GM13977 (cell line): ENCODE measurements at regions not wholly inside any gene's neighbourhood (a gene's known extent, or its start where the extent isn't known, plus 50 kb on each side); places are given as distances from the start of the nearest gene placed in this dataset.

ENCODE experiments used
- DNase-seq: peaks from one replicate; pipeline ENCODE4 v3.0.0; 2012; ENCODE audit warnings: low spot score
- CTCF ChIP-seq: IDR thresholded peaks from 2 replicates; pipeline ENCODE4 v1.5.1; 2012; ENCODE audit warnings: mild to moderate bottlenecking, control low read depth; ENCODE audit not compliant: insufficient read depth; ENCODE audit errors: extremely low read depth, missing control alignments
- in situ Hi-C: fragments of 300-500 bp; cut with MboI; formaldehyde crosslinking; loops from one replicate; pipeline ENCODE4 v1.12.0; 2022; ENCODE audit warnings: low sequenced_read_pairs, low pct_unique_long_range_greater_than_20kb, mixed read lengths, inconsistent platforms; ENCODE audit not compliant: unreplicated experiment

- DNase-seq = no peak
- in situ Hi-C loops = no loop called here
- no peak for TF ChIP-seq CTCF
Observed at GRCh38 chr9:103068753-103069152, 73.6 kb downstream of the CYLC2 start.

GRCh38 chr9:103078581-103078980 is 83.4 kb downstream of the CYLC2 start:
- in situ Hi-C loops = no loop called here
- no peak for DNase-seq
- TF ChIP-seq CTCF = no peak

GRCh38 chr9:103082494-103082893 is 87.4 kb downstream of the CYLC2 start:
- DNase-seq = no peak
- in situ Hi-C loops = no loop called here
- TF ChIP-seq CTCF = no peak

DNA sequence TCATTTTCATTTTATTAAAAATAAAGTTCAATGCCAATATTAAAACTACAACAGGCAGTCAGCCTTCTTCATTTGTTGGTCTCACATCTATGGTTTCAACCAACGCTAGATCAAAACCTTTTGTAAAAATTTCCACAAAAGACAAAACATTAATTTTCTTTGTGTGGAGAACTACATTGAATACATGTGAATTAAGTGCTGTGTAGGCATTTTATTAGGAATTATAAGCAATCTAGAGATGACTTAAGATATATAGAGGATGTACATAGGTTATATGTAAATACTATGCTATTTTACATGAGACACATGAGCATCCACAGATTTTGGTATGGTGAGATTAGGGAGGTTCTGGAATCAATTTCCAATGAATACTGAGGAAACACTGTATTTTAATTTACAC is 94.2 kb downstream of the CYLC2 start:
- DNase-seq = no peak
- TF ChIP-seq CTCF = no peak
- in situ Hi-C loops = no loop called here

DNA sequence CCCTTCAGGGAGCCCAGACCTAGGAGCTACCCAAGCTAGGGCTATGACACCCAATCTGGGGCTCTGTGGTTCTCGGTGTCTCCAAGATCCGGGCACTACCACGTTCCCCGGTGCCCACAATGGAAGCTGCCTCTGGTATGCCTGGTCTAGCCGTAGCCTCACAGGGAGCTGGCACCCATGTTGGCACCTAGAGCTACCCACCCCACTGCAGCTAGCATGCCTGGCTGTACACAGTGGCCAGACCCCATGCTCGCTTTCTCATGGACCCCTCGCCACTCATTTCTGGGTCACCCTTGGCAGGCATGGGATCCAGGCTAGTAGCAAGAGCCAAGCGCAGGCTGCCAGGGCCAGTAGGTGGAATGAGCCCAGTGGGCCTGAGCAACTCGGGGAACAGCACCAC is 109.0 kb downstream of the CYLC2 start:
- no peak for TF ChIP-seq CTCF
- no peak for DNase-seq
- in situ Hi-C loops = no loop called here

DNA sequence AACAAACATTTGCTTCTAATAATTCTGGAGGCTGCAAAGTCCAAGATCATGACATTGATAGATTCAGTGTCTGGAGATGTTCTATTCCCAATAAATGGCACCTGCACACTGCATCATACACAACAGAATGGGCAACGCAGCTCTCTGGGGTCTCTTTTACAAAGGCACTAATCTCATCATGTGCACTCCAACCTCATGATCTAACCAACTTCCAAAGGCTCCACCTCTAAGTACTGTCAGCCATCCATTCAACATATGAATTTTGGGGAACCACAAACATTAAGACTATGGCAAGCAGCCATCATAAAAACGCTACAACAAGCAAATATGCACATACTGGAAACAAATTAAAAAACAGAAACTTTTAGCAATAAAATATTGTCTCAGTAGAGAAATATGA is 121.1 kb downstream of the CYLC2 start:
- no peak for DNase-seq
- in situ Hi-C loops = no loop called here
- no peak for TF ChIP-seq CTCF

- DNase-seq = no peak
- in situ Hi-C loops = no loop called here
- no peak for TF ChIP-seq CTCF
Observed at GRCh38 chr9:103126494-103126893, 131.4 kb downstream of the CYLC2 start.
